Esophagus squamous epithelium (tissue), 5 donors: ENCODE measurements at regions not wholly inside any gene's neighbourhood (a gene's known extent, or its start where the extent isn't known, plus 50 kb on each side); places are given as distances from the start of the nearest gene placed in this dataset.

Source experiments
- DNase-seq: peaks from one replicate; lab custom pipeline; 2025; lab: John Stamatoyannopoulos, UW
- H3K27ac ChIP-seq, 4 donors: fragments of 200-600 bp; sonication (generic); one replicate each; pipeline ENCODE4 v1.5.1; 2016 to 2019; ENCODE audit warnings: mild to moderate bottlenecking in 1 of 4
- H3K27me3 ChIP-seq, 4 donors: fragments of 200-600 bp; sonication (generic); 1 replicate in 3 of 4; 2 replicates in 1 of 4; pipeline versions ENCODE4 v1.5.1 to v1.6.0; 2017 to 2021; ENCODE audit warnings: antibody characterized with exemption in 1 of 4
- H3K36me3 ChIP-seq, 3 donors: fragments of 200-600 bp; sonication (generic); one replicate each; pipeline ENCODE4 v1.5.1; 2016 to 2019
- H3K4me1 ChIP-seq, 3 donors: fragments of 200-600 bp; sonication (generic); one replicate each; pipeline ENCODE4 v1.5.1; 2017 to 2019
- H3K4me3 ChIP-seq, 4 donors: fragments of 200-600 bp; sonication (generic); 1 replicate in 3 of 4; 2 replicates in 1 of 4; pipeline ENCODE4 v1.5.1; 2016 to 2019; ENCODE audit warnings: mild to moderate bottlenecking in 2 of 4, moderate library complexity in 1 of 4
- H3K9me3 ChIP-seq, 3 donors: fragments of 200-600 bp; sonication (generic); one replicate each; pipeline ENCODE4 v1.5.1; 2016 to 2019
- POLR2A ChIP-seq, 4 donors: fragments of 450-650 bp; IDR thresholded peaks; one replicate each; pipeline ENCODE4 v1.6.1; 2017; ENCODE audit warnings: antibody characterized with exemption in 4 of 4, mild to moderate bottlenecking in 4 of 4, moderate library complexity in 3 of 4
- WGBS, 2 donors: methylation state at CpG; one replicate each; pipeline ENCODE4 v1.1.5; 2018; 5-methylcytosine and 5-hydroxymethylcytosine counted together
- intact Hi-C: fragments of 100-400 bp; cut with DNase I; formaldehyde crosslinking; loops from one replicate; pipeline ENCODE4 v1.15.0; 2022
- TF ChIP-seq, protein P1 (sequence below), 6 experiments: fragments of 450-650 bp in 4 of 6; fragments of 200-600 bp in 2 of 6; sonication (generic) in 2 of 6; IDR thresholded peaks; one replicate each; pipeline ENCODE4 v1.5.1; 2016 to 2019; ENCODE audit warnings: antibody characterized with exemption in 6 of 6, mild to moderate bottlenecking in 4 of 6, moderate library complexity in 4 of 6
- donor health status: DM: yes; HTN: yes; CAD: no.

DNA sequence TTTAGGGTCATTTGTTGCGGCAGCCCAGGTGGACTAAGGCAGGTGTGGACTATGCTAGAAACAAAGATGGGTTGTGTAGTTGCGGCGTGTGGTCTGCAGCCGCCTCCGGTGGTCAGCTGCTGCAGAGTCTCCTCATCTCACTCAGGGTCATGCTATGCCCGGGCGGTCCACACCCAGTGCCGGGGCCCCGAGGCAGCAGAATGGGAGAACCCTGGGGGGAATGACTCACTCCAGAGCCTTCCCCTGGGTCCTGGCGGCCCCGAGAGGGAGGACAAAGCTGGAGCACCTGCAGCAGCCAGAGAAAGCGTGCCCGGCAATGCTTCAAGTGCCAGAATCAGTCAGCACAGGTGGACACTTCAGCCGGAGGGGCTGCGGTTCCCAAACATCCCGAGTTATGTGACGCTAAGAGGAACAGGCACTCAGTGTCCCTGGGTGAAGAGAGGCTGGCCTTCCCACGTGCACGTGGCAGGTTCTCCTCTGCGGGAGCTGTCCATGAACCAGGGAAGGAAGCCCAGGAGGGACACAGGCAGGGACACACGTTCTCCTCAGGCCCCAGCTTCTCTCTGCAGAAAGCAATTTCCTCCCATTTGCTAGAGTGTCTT is 289.6 kb upstream of the B3GAT1 start:
- WGBS, 2 donors = 46 to 52% methylated on average over 6 to 8 of the region's 21 CpGs

DNA sequence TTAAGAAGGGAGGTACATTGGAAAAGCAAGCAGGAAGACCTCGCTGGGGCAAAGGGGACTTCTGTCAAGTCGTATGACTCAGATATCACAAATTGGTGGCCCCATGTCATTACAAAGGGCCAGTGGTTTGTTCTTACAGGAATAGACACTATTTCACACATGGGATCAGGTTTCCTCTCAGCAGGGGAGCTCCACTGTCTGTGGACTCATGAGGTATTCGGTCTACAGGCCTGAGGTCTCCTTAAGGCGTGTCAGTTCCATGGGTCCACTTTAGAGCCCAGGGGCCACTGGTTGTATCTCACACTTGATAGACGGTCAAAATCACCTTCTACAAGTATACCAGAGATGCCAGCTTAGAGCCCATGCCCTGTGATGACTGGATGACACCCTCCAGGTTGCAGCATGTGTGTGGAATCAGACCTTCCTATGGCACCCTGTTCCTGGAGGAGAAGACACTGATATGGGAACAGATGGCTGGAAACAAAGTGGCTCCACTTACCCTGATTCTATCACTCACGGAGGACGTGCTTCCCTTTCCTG is 288.1 kb upstream of the B3GAT1 start:
- Histone ChIP-seq H3K4me3 (no peak overlapping the region), H3K36me3 (no peaks in the 10 kb centered on the region), H3K9me3 (no peaks in the 10 kb centered on the region), H3K27ac (no peak overlapping the region), H3K27me3 (peaks cover 0 to 5% (median 0%) of the 10 kb centered on the region in 4 donors), H3K4me1 (no peaks in the 10 kb centered on the region)
- DNase-seq = no peak
- 65 to 76% methylated on average over 4 to 7 of the region's 7 CpGs for WGBS, 2 donors
- TF ChIP-seq, protein P1, sequence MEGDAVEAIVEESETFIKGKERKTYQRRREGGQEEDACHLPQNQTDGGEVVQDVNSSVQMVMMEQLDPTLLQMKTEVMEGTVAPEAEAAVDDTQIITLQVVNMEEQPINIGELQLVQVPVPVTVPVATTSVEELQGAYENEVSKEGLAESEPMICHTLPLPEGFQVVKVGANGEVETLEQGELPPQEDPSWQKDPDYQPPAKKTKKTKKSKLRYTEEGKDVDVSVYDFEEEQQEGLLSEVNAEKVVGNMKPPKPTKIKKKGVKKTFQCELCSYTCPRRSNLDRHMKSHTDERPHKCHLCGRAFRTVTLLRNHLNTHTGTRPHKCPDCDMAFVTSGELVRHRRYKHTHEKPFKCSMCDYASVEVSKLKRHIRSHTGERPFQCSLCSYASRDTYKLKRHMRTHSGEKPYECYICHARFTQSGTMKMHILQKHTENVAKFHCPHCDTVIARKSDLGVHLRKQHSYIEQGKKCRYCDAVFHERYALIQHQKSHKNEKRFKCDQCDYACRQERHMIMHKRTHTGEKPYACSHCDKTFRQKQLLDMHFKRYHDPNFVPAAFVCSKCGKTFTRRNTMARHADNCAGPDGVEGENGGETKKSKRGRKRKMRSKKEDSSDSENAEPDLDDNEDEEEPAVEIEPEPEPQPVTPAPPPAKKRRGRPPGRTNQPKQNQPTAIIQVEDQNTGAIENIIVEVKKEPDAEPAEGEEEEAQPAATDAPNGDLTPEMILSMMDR (IDR thresholded peaks at IDR 0.05) = no peak
- no peak for TF ChIP-seq POLR2A (IDR thresholded peaks at IDR 0.05)
- intact Hi-C loops = no loop called here

More for the DNA sequence above, 289.6 kb upstream of the B3GAT1 start:
- Histone ChIP-seq H3K4me1 (no peaks in the 10 kb centered on the region), H3K27me3 (peaks cover 0 to 5% (median 0%) of the 10 kb centered on the region in 4 donors), H3K9me3 (no peaks in the 10 kb centered on the region), H3K4me3 (no peak overlapping the region), H3K27ac (no peak overlapping the region), H3K36me3 (no peaks in the 10 kb centered on the region)
- DNase-seq = no peak
- no peak for TF ChIP-seq POLR2A (IDR thresholded peaks at IDR 0.05)
- TF ChIP-seq, protein P1 (IDR thresholded peaks at IDR 0.05) = no peak
- intact Hi-C loops = no loop called here

DNA sequence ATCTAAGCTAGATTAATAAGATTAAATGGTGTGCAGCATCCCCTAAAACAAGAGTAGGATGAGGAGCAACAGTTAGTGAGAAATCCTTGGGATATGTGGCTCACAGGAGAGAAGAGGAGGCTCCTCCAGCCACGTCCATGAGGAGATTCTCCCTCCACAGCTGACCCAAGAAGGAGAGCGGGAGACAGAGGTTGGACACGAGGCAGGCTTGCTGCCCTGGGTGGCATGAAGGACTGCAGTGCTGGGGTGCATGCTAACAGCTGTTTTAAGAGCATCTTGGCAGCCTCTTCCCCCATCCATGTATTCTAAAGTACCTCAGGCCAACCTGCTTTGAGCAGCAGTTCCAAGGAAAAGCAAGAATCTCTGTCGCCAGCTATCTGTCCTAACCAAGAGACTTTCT is 284.4 kb upstream of the B3GAT1 start:
- WGBS, 2 donors = 20 to 58% methylated on average over 1 to 4 of the region's 4 CpGs
- no peak overlapping the region for H3K27ac ChIP-seq

DNA sequence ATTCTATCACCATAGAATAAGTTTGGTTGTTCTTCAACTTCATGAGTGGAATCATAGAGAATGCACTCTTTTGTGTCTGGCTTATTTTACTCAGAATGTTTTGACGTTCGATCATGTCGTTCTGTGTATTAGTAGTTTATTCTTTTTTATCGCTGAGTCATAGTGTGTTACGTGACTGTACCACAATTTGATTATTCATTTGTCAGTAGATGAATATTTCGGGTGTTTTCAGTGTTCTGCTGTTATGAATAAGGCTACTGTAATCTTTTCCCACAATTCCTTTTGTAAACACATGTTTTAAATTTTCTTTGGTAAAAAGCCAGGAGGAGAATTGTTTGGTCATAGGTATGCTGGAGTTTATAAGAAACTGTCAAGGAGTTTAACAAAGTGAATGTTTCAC is 279.9 kb upstream of the B3GAT1 start:
- H3K9me3 ChIP-seq = no peaks in the 10 kb centered on the region

More for the DNA sequence above, 284.4 kb upstream of the B3GAT1 start:
- Histone ChIP-seq H3K4me3 (no peak overlapping the region), H3K36me3 (no peaks in the 10 kb centered on the region), H3K9me3 (no peaks in the 10 kb centered on the region), H3K4me1 (peaks cover 0 to 5% (median 4%) of the 10 kb centered on the region in 3 donors), H3K27me3 (peaks cover 0 to 2% (median 0%) of the 10 kb centered on the region in 4 donors)
- intact Hi-C loops = no loop called here
- TF ChIP-seq, protein P1 (IDR thresholded peaks at IDR 0.05) = no peak
- TF ChIP-seq POLR2A (IDR thresholded peaks at IDR 0.05) = no peak
- DNase-seq = no peak

DNA sequence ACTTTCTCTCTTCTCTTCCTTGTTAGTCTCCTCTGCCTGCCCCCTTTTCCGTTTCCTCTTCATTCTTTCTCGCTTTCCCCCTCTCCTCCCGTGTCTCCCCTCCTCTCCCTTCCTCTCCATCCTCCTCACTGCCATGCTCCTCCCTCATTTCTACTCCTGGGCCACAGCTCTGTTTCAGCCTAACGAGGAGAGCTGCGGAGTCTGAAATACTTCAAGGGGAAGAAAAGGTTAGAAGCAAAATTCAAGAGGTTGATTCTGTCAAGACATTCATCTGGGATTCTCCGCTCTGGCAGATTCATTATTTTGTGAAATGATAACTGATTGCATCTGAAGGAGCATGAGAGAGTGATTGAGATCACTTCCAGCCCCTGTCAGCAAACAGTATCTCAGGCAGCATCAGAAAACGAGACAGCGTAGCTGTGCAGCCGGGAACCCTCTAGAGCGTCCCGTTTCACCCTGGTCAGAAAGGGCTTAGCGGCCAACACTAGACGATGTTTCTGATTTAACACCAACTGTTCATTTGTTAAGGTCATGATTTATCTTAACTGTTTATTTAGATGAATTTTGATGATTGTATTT is 279.3 kb upstream of the B3GAT1 start:
- Histone ChIP-seq H3K9me3 (no peaks in the 10 kb centered on the region), H3K4me1 (peaks cover 0 to 5% (median 4%) of the 10 kb centered on the region in 3 donors), H3K4me3 (peak overlapping the region in 1 of 4 donors; percentile 12), H3K27ac (no peak overlapping the region), H3K36me3 (no peaks in the 10 kb centered on the region), H3K27me3 (peaks cover 0 to 6% (median 0%) of the 10 kb centered on the region in 4 donors)
- intact Hi-C loops = no loop called here
- no peak for TF ChIP-seq POLR2A (IDR thresholded peaks at IDR 0.05)
- WGBS, 2 donors = 48 to 54% methylated on average over 12 to 13 of the region's 13 CpGs
- DNase-seq = no peak

More for the DNA sequence above, 279.9 kb upstream of the B3GAT1 start:
- intact Hi-C loops = no loop called here
- no peaks in the 10 kb centered on the region for H3K36me3 ChIP-seq
- H3K4me1 ChIP-seq = peaks cover 0 to 5% (median 4%) of the 10 kb centered on the region in 3 donors
- H3K4me3 ChIP-seq = peak overlapping the region in 1 of 4 donors; percentile 12
- WGBS, 2 donors = 17 to 32% methylated on average over 6 of the region's 6 CpGs
- no peak overlapping the region for H3K27ac ChIP-seq
- no peak for TF ChIP-seq POLR2A (IDR thresholded peaks at IDR 0.05)
- peaks cover 0 to 6% (median 0%) of the 10 kb centered on the region in 4 donors for H3K27me3 ChIP-seq
- DNase-seq = no peak

DNA sequence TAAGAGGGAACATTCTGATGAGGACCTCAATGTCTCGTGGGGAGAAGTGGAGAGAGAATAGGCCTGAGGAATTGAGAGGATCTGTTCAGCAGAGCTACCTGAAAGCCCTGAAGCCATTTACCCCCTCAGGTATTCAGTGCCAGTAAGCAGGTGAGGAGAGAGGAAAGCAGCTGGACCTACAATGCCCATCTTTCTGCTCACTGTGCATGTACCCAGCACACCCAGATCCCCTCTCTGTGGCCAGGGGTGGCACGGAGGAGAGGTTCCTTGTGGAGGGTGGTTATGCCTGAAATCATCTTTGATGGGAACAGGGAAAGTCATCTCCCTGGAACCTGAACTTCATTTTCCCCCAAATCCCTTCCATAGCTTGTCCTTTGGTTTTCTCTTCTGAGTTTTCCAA is 277.8 kb upstream of the B3GAT1 start:
- peaks cover 0 to 6% (median 0%) of the 10 kb centered on the region in 4 donors for H3K27me3 ChIP-seq
- no peaks in the 10 kb centered on the region for H3K36me3 ChIP-seq
- TF ChIP-seq POLR2A (IDR thresholded peaks at IDR 0.05) = no peak
- TF ChIP-seq, protein P1 (IDR thresholded peaks at IDR 0.05) = no peak
- H3K27ac ChIP-seq = no peak overlapping the region
- WGBS, 2 donors = 63 to 71% methylated on average over 1 to 2 of the region's 2 CpGs
- DNase-seq = no peak
- H3K4me1 ChIP-seq = peaks cover 0 to 5% (median 4%) of the 10 kb centered on the region in 3 donors
- H3K4me3 ChIP-seq = no peak overlapping the region
- intact Hi-C loops = no loop called here
- no peaks in the 10 kb centered on the region for H3K9me3 ChIP-seq
